Lower leg skin (tissue), 3 donors: ENCODE measurements at regions not wholly inside any gene's neighbourhood (a gene's known extent, or its start where the extent isn't known, plus 50 kb on each side); places are given as distances from the start of the nearest gene placed in this dataset.

Experiments
- POLR2A ChIP-seq, 2 donors: fragments of 450-650 bp; IDR thresholded peaks; one replicate each; pipeline ENCODE4 v1.6.1; 2016 to 2017; ENCODE audit warnings: antibody characterized with exemption in 2 of 2, mild to moderate bottlenecking in 1 of 2, moderate library complexity in 1 of 2
- TF ChIP-seq, protein P1 (sequence below), 3 donors: fragments of 450-650 bp; IDR thresholded peaks; one replicate each; pipeline ENCODE4 v1.5.1; 2016; ENCODE audit warnings: antibody characterized with exemption in 3 of 3, mild to moderate bottlenecking in 3 of 3, moderate library complexity in 2 of 3

DNA sequence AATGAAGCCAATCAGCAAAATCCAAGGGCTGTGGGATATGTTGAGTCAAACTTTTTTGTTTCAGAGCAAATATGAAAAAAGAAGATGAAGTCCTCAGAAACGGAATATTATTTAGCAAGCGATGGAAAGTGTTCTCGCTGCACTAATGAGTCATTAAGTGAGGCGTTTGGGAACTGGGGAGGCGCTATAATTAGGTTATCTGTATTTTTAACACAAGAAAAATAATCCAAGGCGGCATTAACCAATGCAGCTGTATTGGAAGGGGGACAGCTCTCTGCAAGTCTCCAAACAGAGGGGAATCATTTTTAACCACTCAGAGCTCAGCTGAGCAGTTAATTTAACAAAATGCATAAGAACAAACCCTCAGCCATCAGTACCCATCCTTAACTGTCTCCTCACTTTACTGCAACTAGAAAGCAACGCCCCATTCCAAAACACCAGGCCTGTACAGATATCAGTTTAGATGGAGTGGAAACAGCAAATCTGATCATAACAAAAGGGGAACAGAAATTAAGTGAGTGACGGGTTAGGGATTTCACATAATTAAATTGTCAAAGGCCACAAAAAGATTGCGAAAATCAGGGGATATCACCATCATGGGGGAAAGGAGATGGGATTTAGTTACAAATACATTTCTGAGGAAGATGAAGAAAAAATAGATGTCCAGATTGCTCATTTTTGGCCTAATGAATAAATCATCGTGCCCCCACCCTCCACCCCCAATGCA, 211.0 kb upstream of the TOX3 start:
- TF ChIP-seq, protein P1, sequence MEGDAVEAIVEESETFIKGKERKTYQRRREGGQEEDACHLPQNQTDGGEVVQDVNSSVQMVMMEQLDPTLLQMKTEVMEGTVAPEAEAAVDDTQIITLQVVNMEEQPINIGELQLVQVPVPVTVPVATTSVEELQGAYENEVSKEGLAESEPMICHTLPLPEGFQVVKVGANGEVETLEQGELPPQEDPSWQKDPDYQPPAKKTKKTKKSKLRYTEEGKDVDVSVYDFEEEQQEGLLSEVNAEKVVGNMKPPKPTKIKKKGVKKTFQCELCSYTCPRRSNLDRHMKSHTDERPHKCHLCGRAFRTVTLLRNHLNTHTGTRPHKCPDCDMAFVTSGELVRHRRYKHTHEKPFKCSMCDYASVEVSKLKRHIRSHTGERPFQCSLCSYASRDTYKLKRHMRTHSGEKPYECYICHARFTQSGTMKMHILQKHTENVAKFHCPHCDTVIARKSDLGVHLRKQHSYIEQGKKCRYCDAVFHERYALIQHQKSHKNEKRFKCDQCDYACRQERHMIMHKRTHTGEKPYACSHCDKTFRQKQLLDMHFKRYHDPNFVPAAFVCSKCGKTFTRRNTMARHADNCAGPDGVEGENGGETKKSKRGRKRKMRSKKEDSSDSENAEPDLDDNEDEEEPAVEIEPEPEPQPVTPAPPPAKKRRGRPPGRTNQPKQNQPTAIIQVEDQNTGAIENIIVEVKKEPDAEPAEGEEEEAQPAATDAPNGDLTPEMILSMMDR (IDR thresholded peaks at IDR 0.05) = no peak
- TF ChIP-seq POLR2A (IDR thresholded peaks at IDR 0.05) = no peak
